ENCODE measurements at regions not wholly inside any gene's neighbourhood (a gene's known extent, or its start where the extent isn't known, plus 50 kb on each side); places are given as distances from the start of the nearest gene placed in this dataset.
A peak's percentile ranks its signal among the peaks of the same experiment; 100 is the strongest.
"Not testable (repeated sequence)": the region's sequence is repeated elsewhere in the genome, so short reads cannot be mapped to it uniquely, and the experiment has no call there.

GRCh38 chr10:26355241-26355640 is 82.9 kb upstream of the APBB1IP start:
- Mint-ChIP-seq H3K36me3 (ENCODE audit: low read depth) (no peaks in the 10 kb centered on the region), H3K27me3 (no peaks in the 10 kb centered on the region), H3K9me3 (no peaks in the 10 kb centered on the region), H3K27ac (no peak overlapping the region), H3K4me3 (no peak overlapping the region), H3K4me1 (peaks cover 8% of the 10 kb centered on the region)
- ATAC-seq (no peak), DNase-seq (no peak)

GRCh38 chr10:26357203-26357602 is 80.9 kb upstream of the APBB1IP start:
- H3K27ac Mint-ChIP-seq = no peak overlapping the region

GRCh38 chr10:26358071-26358470 is 80.1 kb upstream of the APBB1IP start:
- DNase-seq = no peak
- H3K27ac Mint-ChIP-seq = no peak overlapping the region
- no peaks in the 10 kb centered on the region for H3K9me3 Mint-ChIP-seq
- H3K4me3 Mint-ChIP-seq = no peak overlapping the region
- ATAC-seq = no peak
- H3K36me3 Mint-ChIP-seq (ENCODE audit: low read depth) = no peaks in the 10 kb centered on the region
- peaks cover 8% of the 10 kb centered on the region for H3K4me1 Mint-ChIP-seq
- H3K27me3 Mint-ChIP-seq = no peaks in the 10 kb centered on the region

More at GRCh38 chr10:26357203-26357602, 80.9 kb upstream of the APBB1IP start:
- Mint-ChIP-seq H3K27me3 (no peaks in the 10 kb centered on the region), H3K36me3 (ENCODE audit: low read depth) (no peaks in the 10 kb centered on the region), H3K4me3 (no peak overlapping the region), H3K9me3 (no peaks in the 10 kb centered on the region), H3K4me1 (peaks cover 8% of the 10 kb centered on the region)
- ATAC-seq = peak; percentile 81
- DNase-seq = no peak

- Mint-ChIP-seq H3K9me3 (no peaks in the 10 kb centered on the region), H3K27ac (no peak overlapping the region), H3K36me3 (ENCODE audit: low read depth) (no peaks in the 10 kb centered on the region), H3K27me3 (no peaks in the 10 kb centered on the region), H3K4me3 (no peak overlapping the region), H3K4me1 (peaks cover 8% of the 10 kb centered on the region)
- ATAC-seq (no peak), DNase-seq (no peak)
Observed at GRCh38 chr10:26359670-26360069, 78.5 kb upstream of the APBB1IP start.

GRCh38 chr10:26361351-26361750 is 76.8 kb upstream of the APBB1IP start:
- H3K27ac Mint-ChIP-seq = no peak overlapping the region
- no peaks in the 10 kb centered on the region for H3K9me3 Mint-ChIP-seq
- H3K27me3 Mint-ChIP-seq = no peaks in the 10 kb centered on the region
- peaks cover 14% of the 10 kb centered on the region for H3K4me1 Mint-ChIP-seq
- H3K36me3 Mint-ChIP-seq (ENCODE audit: low read depth) = no peaks in the 10 kb centered on the region
- H3K4me3 Mint-ChIP-seq = no peak overlapping the region
- no peak for ATAC-seq
- no peak for DNase-seq

GRCh38 chr10:26361971-26362370 is 76.2 kb upstream of the APBB1IP start:
- no peaks in the 10 kb centered on the region for H3K36me3 Mint-ChIP-seq (ENCODE audit: low read depth)
- ATAC-seq (no peak), DNase-seq (no peak)
- H3K4me1 Mint-ChIP-seq = peaks cover 12% of the 10 kb centered on the region
- H3K4me3 Mint-ChIP-seq = no peak overlapping the region
- no peaks in the 10 kb centered on the region for H3K9me3 Mint-ChIP-seq
- H3K27me3 Mint-ChIP-seq = no peaks in the 10 kb centered on the region
- H3K27ac Mint-ChIP-seq = no peak overlapping the region

GRCh38 chr10:26365681-26366358 is 72.3 kb upstream of the APBB1IP start:
- ATAC-seq (peak; percentile 49), DNase-seq (peak; percentile 4)
- peaks cover 6% of the 10 kb centered on the region for H3K9me3 Mint-ChIP-seq
- H3K27ac Mint-ChIP-seq = peak overlapping the region; percentile 31
- no peaks in the 10 kb centered on the region for H3K36me3 Mint-ChIP-seq (ENCODE audit: low read depth)
- H3K4me1 Mint-ChIP-seq = peaks cover 6% of the 10 kb centered on the region
- peaks cover 2% of the 10 kb centered on the region for H3K27me3 Mint-ChIP-seq
- H3K4me3 Mint-ChIP-seq = no peak overlapping the region

- not testable (repeated sequence) for H3K27ac Mint-ChIP-seq; H3K27me3 Mint-ChIP-seq; H3K4me1 Mint-ChIP-seq; ATAC-seq; H3K4me3 Mint-ChIP-seq; H3K36me3 Mint-ChIP-seq (ENCODE audit: low read depth); DNase-seq; H3K9me3 Mint-ChIP-seq
Observed at GRCh38 chr10:26367035-26367434, 71.1 kb upstream of the APBB1IP start.

GRCh38 chr10:26367771-26368170 is 70.4 kb upstream of the APBB1IP start:
- DNase-seq (peak; percentile 52), ATAC-seq (no peak)
- no peak overlapping the region for H3K27ac Mint-ChIP-seq
- H3K27me3 Mint-ChIP-seq = peaks cover 2% of the 10 kb centered on the region
- no peak overlapping the region for H3K4me3 Mint-ChIP-seq
- H3K9me3 Mint-ChIP-seq = peaks cover 6% of the 10 kb centered on the region
- no peaks in the 10 kb centered on the region for H3K36me3 Mint-ChIP-seq (ENCODE audit: low read depth)
- peaks cover 6% of the 10 kb centered on the region for H3K4me1 Mint-ChIP-seq

- ATAC-seq = no peak
- H3K4me3 Mint-ChIP-seq = no peak overlapping the region
- DNase-seq = no peak
- H3K36me3 Mint-ChIP-seq (ENCODE audit: low read depth) = no peaks in the 10 kb centered on the region
- H3K27me3 Mint-ChIP-seq = peaks cover 2% of the 10 kb centered on the region
- H3K4me1 Mint-ChIP-seq = peaks cover 8% of the 10 kb centered on the region
- H3K9me3 Mint-ChIP-seq = peaks cover 6% of the 10 kb centered on the region
- H3K27ac Mint-ChIP-seq = no peak overlapping the region
Observed at GRCh38 chr10:26368463-26368862, 69.7 kb upstream of the APBB1IP start.

- Mint-ChIP-seq H3K36me3 (ENCODE audit: low read depth) (no peaks in the 10 kb centered on the region), H3K27me3 (no peaks in the 10 kb centered on the region), H3K4me1 (peaks cover 2% of the 10 kb centered on the region), H3K4me3 (no peak overlapping the region), H3K9me3 (peaks cover 3% of the 10 kb centered on the region), H3K27ac (no peak overlapping the region)
- DNase-seq = no peak
- no peak for ATAC-seq
Observed at GRCh38 chr10:26372513-26373354, 65.4 kb upstream of the APBB1IP start.

- DNase-seq (no peak), ATAC-seq (no peak)
- Mint-ChIP-seq H3K4me3 (no peak overlapping the region), H3K27ac (no peak overlapping the region), H3K9me3 (peaks cover 3% of the 10 kb centered on the region), H3K36me3 (ENCODE audit: low read depth) (no peaks in the 10 kb centered on the region), H3K4me1 (peaks cover 2% of the 10 kb centered on the region), H3K27me3 (no peaks in the 10 kb centered on the region)
Observed at GRCh38 chr10:26374426-26374825, 63.7 kb upstream of the APBB1IP start.

GRCh38 chr10:26377224-26377810 is 60.8 kb upstream of the APBB1IP start:
- not testable (repeated sequence) for H3K27me3 Mint-ChIP-seq; H3K27ac Mint-ChIP-seq; H3K4me3 Mint-ChIP-seq; H3K36me3 Mint-ChIP-seq (ENCODE audit: low read depth); H3K9me3 Mint-ChIP-seq; H3K4me1 Mint-ChIP-seq; ATAC-seq; DNase-seq

GRCh38 chr10:26378861-26379294 is 59.3 kb upstream of the APBB1IP start:
- Mint-ChIP-seq H3K27ac (no peak overlapping the region), H3K4me1 (peaks cover 2% of the 10 kb centered on the region), H3K9me3 (peaks cover 7% of the 10 kb centered on the region), H3K4me3 (no peak overlapping the region), H3K36me3 (ENCODE audit: low read depth) (no peaks in the 10 kb centered on the region), H3K27me3 (no peaks in the 10 kb centered on the region)
- ATAC-seq = no peak
- DNase-seq = no peak

GRCh38 chr10:26380815-26381214 is 57.3 kb upstream of the APBB1IP start:
- no peak for ATAC-seq

More at GRCh38 chr10:26380815-26381214, 57.3 kb upstream of the APBB1IP start:
- Mint-ChIP-seq H3K4me1 (peaks cover 12% of the 10 kb centered on the region), H3K9me3 (peaks cover 7% of the 10 kb centered on the region), H3K36me3 (ENCODE audit: low read depth) (no peaks in the 10 kb centered on the region), H3K27ac (no peak overlapping the region), H3K4me3 (no peak overlapping the region), H3K27me3 (no peaks in the 10 kb centered on the region)
- no peak for DNase-seq

Data from activated naive CD8-positive, alpha-beta T cell treated with anti-CD3 and anti-CD28 coated beads, Interleukin-2, amount 50 U/mL, for 24 hours (primary cell).